GM19043 (cell line): ENCODE measurements at regions not wholly inside any gene's neighbourhood (a gene's known extent, or its start where the extent isn't known, plus 50 kb on each side); places are given as distances from the start of the nearest gene placed in this dataset.

ENCODE experiments used
- ATAC-seq: cut with Tn5 transposase; IDR thresholded peaks from one replicate; pipeline ENCODE4 v1.9.1; 2021; ENCODE audit warnings: low read depth; ENCODE audit not compliant: unreplicated experiment

GRCh38 chr10:21213381-21213780, 312.1 kb downstream of the SKIDA1 start:
- ATAC-seq, result no peak

GRCh38 chr10:21212912-21213311, 312.6 kb downstream of the SKIDA1 start:
- ATAC-seq, result no peak

- no peak for ATAC-seq
Measured at GRCh38 chr10:21212348-21212747, 313.1 kb downstream of the SKIDA1 start.

DNA sequence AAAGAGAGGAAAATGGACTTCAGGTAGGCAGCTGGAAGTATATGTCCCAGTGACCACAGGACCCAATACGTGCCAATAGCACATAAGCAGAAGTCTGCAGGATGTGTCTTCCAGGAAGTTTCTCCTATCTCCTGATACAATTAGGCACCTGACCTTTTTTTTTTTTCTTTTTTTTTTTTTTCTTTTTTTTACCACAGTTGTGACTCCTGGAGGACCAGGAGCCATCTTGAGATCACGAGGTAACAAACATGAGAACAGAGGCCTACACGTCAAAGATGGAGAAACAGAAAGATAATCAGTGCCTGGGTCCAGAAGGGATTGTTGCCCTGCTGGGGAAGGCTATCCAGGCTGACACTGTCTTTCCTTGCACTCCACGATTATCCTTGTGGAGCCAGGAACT, 312.4 kb upstream of the NEBL start:
- no peak for ATAC-seq

DNA sequence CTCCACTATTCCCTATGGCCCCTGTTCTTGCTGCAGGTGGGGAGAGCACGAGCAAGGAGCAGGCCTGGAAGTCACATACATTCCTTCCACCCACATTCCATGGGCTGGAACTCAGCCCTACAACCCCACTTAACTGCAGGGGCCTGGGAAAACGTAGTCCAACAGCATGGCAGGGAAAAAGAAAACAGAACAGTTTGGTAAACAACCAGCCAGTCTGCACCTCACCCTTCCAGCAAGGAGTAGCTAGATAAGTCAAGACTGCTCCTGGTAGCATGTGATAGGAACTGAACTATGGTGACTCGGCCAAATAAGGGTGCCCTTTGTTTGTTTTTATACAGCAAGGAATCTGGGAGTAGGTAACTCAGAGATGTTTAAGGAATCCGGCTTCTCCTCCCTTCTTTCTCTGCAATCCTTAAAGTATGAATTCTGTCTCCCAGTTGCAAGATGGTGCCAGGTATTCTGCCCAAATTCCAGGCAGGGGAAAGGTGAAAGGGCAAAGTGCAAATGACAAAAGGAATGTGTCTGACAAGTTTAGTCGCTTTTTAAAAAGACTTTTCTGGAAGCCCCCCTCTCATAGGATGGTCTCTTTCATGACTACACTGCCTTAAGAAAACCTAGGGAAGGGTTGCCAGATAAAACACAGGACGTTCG, 311.7 kb upstream of the NEBL start:
- no peak for ATAC-seq

- ATAC-seq, result no peak
Measured at GRCh38 chr10:21207852-21208646, 310.9 kb upstream of the NEBL start.

GRCh38 chr10:21205328-21205727, 308.2 kb upstream of the NEBL start:
- ATAC-seq, result no peak

DNA sequence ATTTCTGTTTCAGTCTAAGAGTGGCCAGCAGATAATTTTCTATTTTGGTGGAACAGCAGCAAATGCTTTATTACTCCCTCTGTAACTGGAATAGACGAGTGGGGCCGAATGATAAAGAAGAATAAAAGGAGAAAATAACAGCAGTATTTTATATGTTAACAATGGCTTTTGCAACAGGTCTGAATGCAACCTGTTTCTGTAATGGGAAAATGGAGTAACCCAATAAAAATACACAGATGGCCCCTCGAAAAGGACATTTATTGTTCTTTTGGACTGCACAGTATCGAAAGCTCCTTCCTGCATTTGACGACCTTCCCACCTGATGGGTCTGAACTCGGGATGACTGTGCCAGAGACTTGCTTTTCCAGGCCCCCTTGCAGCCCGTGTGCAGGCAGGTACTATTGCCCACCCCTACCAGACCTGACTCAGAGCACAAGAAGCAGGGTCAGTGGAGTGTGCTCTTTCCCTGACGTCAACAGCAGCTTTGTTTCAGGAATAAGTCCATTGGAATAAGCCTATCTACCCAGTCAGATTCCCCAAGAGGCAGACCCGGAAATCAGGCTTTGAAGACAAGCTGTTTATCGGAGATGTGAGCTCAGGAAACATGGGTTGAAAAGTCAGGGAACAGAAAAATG, 306.5 kb upstream of the NEBL start:
- no peak for ATAC-seq

- no peak for ATAC-seq
Measured at GRCh38 chr10:21202776-21203462, 305.8 kb upstream of the NEBL start.

GRCh38 chr10:21199501-21199900, 302.4 kb upstream of the NEBL start:
- no peak for ATAC-seq

GRCh38 chr10:21197838-21198237, 300.7 kb upstream of the NEBL start:
- ATAC-seq, result no peak

GRCh38 chr10:21196822-21197395, 299.8 kb upstream of the NEBL start:
- no peak for ATAC-seq

DNA sequence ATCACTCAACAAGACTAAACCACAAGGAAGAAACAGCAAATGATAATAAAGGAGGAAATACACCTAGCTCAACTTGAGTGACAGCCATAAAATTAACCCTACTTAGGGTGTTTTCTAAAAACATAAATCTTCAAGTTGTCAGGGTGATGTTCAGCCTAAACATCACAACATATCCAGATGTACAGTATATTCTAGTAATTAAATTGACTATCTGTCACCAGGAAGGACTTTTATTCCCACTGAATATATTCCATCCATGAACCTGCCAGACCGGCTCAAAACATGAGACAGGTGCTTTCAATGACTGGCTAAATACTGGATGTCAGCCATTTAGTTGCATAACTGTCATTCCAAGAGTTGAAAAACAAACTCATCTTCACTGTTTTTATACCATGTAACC, 298.1 kb upstream of the NEBL start:
- ATAC-seq, result no peak

GRCh38 chr10:21194510-21194993, 297.4 kb upstream of the NEBL start:
- ATAC-seq, result no peak

DNA sequence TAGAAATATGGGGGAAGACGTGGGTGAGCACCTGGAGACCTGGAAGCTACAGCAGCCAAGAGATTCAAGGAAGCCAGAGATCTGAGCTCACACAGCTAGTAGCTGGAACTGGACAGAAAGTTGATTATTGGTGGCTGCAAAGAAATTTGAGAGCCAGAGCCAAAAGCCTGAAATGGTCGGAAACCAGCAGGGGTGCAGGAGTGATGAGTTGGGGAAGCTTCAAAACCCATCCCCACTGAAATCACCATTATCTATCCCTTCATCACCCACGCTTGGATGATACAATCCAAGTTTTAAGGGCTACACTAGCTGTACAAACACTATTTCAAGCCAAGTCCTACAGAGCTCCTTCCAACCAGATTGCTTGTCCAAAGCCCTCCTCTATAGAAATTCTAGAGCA, 296.1 kb upstream of the NEBL start:
- ATAC-seq, result no peak

DNA sequence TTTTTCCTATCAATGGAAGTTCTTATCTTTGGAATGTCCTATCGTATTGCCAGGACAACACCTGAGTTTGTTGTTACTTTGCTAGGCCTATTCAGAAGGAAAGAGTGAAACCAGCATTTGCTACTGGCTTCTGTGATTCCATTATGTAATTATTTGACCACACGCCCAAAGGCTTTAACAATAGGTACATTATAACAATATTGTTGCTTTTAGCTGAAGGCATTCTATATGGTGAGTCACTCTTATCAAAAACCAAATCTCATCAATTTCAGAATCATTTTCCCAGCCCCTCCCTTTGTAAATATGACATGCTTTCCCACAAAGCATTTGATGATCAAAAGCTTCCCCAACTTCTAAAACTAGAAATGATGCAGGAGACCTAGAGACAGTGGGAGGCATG, 294.4 kb upstream of the NEBL start:
- ATAC-seq, result no peak

DNA sequence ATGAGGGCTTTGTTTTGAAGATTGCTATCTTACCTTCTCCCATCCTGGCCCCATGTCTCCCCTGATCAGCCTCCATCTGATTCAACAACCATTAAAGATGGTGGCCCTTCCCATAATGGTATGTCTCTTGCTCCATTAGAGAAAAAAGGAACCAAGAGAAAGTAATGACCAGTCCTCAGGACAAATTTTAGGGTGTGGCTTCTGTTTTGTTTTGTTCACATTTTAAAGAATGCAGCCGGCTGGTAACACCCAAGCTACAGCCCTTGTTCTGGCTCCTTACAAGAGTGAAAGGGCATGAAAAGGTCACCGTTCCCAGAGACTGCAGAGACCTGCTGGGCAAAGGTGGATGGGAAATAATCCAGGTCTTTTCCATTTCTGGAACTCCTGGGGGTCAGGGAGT, 287.9 kb upstream of the NEBL start:
- ATAC-seq, result no peak

GRCh38 chr10:21184216-21184615, 287.1 kb upstream of the NEBL start:
- ATAC-seq, result no peak

- no peak for ATAC-seq
Measured at GRCh38 chr10:21183025-21183424, 285.9 kb upstream of the NEBL start.

DNA sequence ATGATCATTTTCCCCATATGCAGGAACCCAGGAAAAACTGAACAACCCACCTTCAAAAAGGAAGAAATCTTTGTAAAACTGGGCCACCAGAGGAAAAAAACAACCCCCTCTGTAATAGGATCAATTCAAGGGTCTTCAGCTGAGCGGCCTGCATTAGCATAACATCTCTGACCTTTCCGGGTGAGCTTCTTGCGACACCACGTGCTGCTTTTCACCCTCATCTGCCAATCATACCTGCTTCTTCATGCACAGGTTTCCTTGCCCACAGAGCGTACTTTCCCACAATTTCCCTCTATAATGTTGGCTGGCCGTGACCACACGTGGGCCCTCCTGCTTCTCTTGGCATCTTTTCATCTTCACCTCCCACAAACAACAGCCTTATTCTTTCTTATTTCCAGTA, 284.3 kb upstream of the NEBL start:
- no peak for ATAC-seq

DNA sequence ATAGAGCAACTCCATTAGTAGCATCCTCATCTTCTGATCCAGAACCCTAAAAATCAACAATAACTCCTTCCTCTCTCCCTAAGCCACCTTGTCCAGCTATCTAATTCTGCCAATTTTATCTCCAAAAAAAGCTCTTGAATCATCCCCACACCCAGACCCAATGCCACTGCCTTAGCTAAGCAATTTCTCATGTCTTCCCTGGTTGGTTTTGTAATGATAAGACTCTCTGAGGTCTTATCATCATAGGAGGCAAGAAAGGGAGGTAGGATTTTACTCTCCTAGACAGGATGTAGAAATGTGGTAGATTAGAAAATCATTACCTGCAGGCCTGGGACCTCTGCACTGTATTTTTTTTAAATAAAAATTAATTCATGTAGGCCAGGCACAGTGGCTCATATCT, 283.5 kb upstream of the NEBL start:
- ATAC-seq, result no peak
